Peyer's patch (tissue), 4 donors: ENCODE measurements at regions not wholly inside any gene's neighbourhood (a gene's known extent, or its start where the extent isn't known, plus 50 kb on each side); places are given as distances from the start of the nearest gene placed in this dataset.

ENCODE experiments used
- CTCF ChIP-seq, 6 experiments: fragments of 450-650 bp in 4 of 6; fragments of 200-600 bp in 2 of 6; sonication (generic) in 1 of 6; IDR thresholded peaks; one replicate each; pipeline ENCODE4 v1.5.1; 2017 to 2019; ENCODE audit warnings: antibody characterized with exemption in 6 of 6, mild to moderate bottlenecking in 3 of 6, moderate library complexity in 1 of 6
- POLR2A ChIP-seq, 2 donors: fragments of 450-650 bp; IDR thresholded peaks; one replicate each; pipeline ENCODE4 v1.5.1; 2017; ENCODE audit warnings: antibody characterized with exemption in 2 of 2, mild to moderate bottlenecking in 2 of 2, moderate library complexity in 2 of 2

- TF ChIP-seq CTCF (IDR thresholded peaks at IDR 0.05) (no peak), POLR2A (IDR thresholded peaks at IDR 0.05) (no peak)
Observed at GRCh38 chr12:111011999-111012600, 91.7 kb upstream of the MYL2 start.
